GM12878 (cell line): ENCODE measurements at regions not wholly inside any gene's neighbourhood (a gene's known extent, or its start where the extent isn't known, plus 50 kb on each side); places are given as distances from the start of the nearest gene placed in this dataset.

Source experiments
- ATAC-seq: fragments of 200-7000 bp; cut with Tn5 transposase; 3 replicates; pipeline ENCODE4 v1.9.1; 2020; ENCODE audit warnings: mild to moderate bottlenecking, moderate library complexity
- BruUV-seq: library from RNA; stranded (reverse); fragments of 400-500 nt; replicated peaks from 2 replicates; lab custom pipeline; 2021; lab: Mats Ljungman, UMichigan
- CTCF ChIA-PET: fragments of 300-600 bp; sonication (Branson Sonifier 250); formaldehyde crosslinking; extraction: SDS; loops from one replicate; lab custom pipeline; 2021; ENCODE audit warnings: inconsistent platforms; lab: Yijun Ruan, JAX
- POLR2A ChIA-PET: fragments of 350-600 bp; formaldehyde crosslinking; extraction: SDS; loops from one replicate; lab custom pipeline; 2021; ENCODE audit warnings: inconsistent platforms; lab: Charles Lee
- RAD21 ChIA-PET: fragments of 300-600 bp; sonication (Branson Sonifier 250); formaldehyde crosslinking; loops from one replicate; lab custom pipeline; 2023; ENCODE audit warnings: antibody characterized with exemption; ENCODE audit not compliant: unreplicated experiment; lab: Charles Lee
- SMC1A ChIA-PET: fragments of 300-600 bp; sonication (Branson Sonifier 250); formaldehyde crosslinking; loops from one replicate; lab custom pipeline; 2023; ENCODE audit not compliant: unreplicated experiment, uncharacterized antibody; lab: Charles Lee
- DNase-seq: peaks from one replicate; pipeline ENCODE4 v3.0.0-alpha.2; 2011; ENCODE audit warnings: low read depth, low spot score
- FAIRE-seq: peaks from 3 replicates; lab custom pipeline; 2011; peaks lifted over from hg19 to GRCh38; lab: Jason Lieb, UNC
- H2AFZ ChIP-seq: 2 replicates; pipeline ENCODE4 v1.6.0; 2011; ENCODE audit warnings: low read depth, low read length, control low read depth; ENCODE audit not compliant: control insufficient read depth
- H3K27ac ChIP-seq: 2 replicates; pipeline ENCODE4 v1.5.1; 2011; ENCODE audit warnings: control low read depth; ENCODE audit not compliant: control insufficient read depth, insufficient read depth
- H3K27me3 ChIP-seq, 2 experiments: replicated peaks in 1 of 2; 2 replicates each; pipeline versions ENCODE4 v1.6.0 to v1.6.1; 2011; ENCODE audit warnings: low read length in 1 of 2; ENCODE audit not compliant: control insufficient read depth in 2 of 2, insufficient read depth in 2 of 2
- H3K36me3 ChIP-seq, 2 experiments: 2 replicates each; pipeline ENCODE4 v1.5.1; 2011; ENCODE audit warnings: low read length in 1 of 2; ENCODE audit not compliant: control insufficient read depth in 2 of 2, insufficient read depth in 2 of 2
- H3K4me1 ChIP-seq: 2 replicates; pipeline ENCODE4 v1.6.1; 2011; ENCODE audit warnings: mild to moderate bottlenecking, low read length, moderate library complexity, mixed read lengths; ENCODE audit not compliant: control insufficient read depth, insufficient read depth
- H3K4me2 ChIP-seq: 2 replicates; pipeline ENCODE4 v1.6.0; 2011; ENCODE audit warnings: control low read depth; ENCODE audit not compliant: control insufficient read depth, insufficient read depth
- H3K4me3 ChIP-seq: fragments of 200-600 bp; sonication (generic); 2 replicates; pipeline ENCODE4 v1.5.1; 2016
- H3K79me2 ChIP-seq: 2 replicates; pipeline ENCODE4 v1.6.0; 2011; ENCODE audit warnings: low read length; ENCODE audit not compliant: control insufficient read depth, insufficient read depth
- H3K9ac ChIP-seq: 2 replicates; pipeline ENCODE4 v1.8.0; 2011; ENCODE audit warnings: low read length, control low read depth, mixed read lengths; ENCODE audit not compliant: control insufficient read depth, insufficient read depth
- H3K9me3 ChIP-seq: replicated peaks from 3 replicates; pipeline ENCODE4 v1.5.1; 2011; ENCODE audit warnings: mild to moderate bottlenecking, low read length; ENCODE audit not compliant: control insufficient read depth, insufficient read depth
- H4K20me1 ChIP-seq: 2 replicates; pipeline ENCODE4 v1.6.0; 2011; ENCODE audit not compliant: control insufficient read depth, insufficient read depth
- FOS ChIP-seq: IDR thresholded peaks from 3 replicates; pipeline ENCODE4 v1.6.1; 2011; ENCODE audit warnings: borderline replicate concordance; ENCODE audit not compliant: insufficient read length; ENCODE audit errors: extremely low read depth
- MEF2B ChIP-seq: fragments of 450-650 bp; IDR thresholded peaks from 2 replicates; pipeline ENCODE4 v1.6.1; 2018; ENCODE audit warnings: mild to moderate bottlenecking, moderate library complexity; ENCODE audit not compliant: partially characterized antibody, poor library complexity, severe bottlenecking
- NR2C1 ChIP-seq: fragments of 450-650 bp; IDR thresholded peaks from 2 replicates; pipeline ENCODE4 v1.6.1; 2017; ENCODE audit warnings: antibody characterized with exemption, mild to moderate bottlenecking, moderate library complexity
- TCF12 ChIP-seq: IDR thresholded peaks from 2 replicates; pipeline ENCODE4 v1.6.1; 2011; ENCODE audit warnings: low read depth, mild to moderate bottlenecking, low read length
- WGBS: methylation state at CpG from one replicate; pipeline ENCODE4 v1.1.6; 2016; ENCODE audit warnings: low lambda C conversion rate; ENCODE audit not compliant: insufficient replicate concordance, insufficient coverage; ENCODE audit errors: missing lambda C conversion rate; 5-methylcytosine and 5-hydroxymethylcytosine counted together
- in situ Hi-C: fragments of 300-500 bp; cut with MboI; formaldehyde crosslinking; loops from 9 replicates; pipeline ENCODE4 v1.14.3; 2018; ENCODE audit warnings: mixed read lengths
- intact Hi-C: fragments of 100-400 bp; cut with micrococcal nuclease; formaldehyde crosslinking; loops from one replicate; pipeline ENCODE4 v1.14.2; 2022; ENCODE audit not compliant: unreplicated experiment
- TF ChIP-seq, protein P1 (sequence below): fragments of 450-650 bp; IDR thresholded peaks from 2 replicates; pipeline ENCODE4 v1.6.1; 2017; ENCODE audit warnings: borderline replicate concordance
- TF ChIP-seq, protein P2 (sequence below): IDR thresholded peaks from 2 replicates; pipeline ENCODE4 v1.6.1; 2012; ENCODE audit warnings: low read depth, low read length, improper control_type of control experiment
- TF ChIP-seq, protein P3 (sequence below): IDR thresholded peaks from 2 replicates; pipeline ENCODE4 v1.6.1; 2011; ENCODE audit warnings: borderline replicate concordance, low read depth, mild to moderate bottlenecking, moderate library complexity, mixed read lengths, low read length; ENCODE audit not compliant: insufficient read depth; ENCODE audit errors: extremely low read length
- TF ChIP-seq, protein P4 (sequence below): fragments of 450-650 bp; IDR thresholded peaks from 2 replicates; pipeline ENCODE4 v1.6.1; 2017; ENCODE audit warnings: mild to moderate bottlenecking, moderate library complexity
- TF ChIP-seq, protein P5 (sequence below): fragments of 450-650 bp; IDR thresholded peaks from 2 replicates; pipeline ENCODE4 v1.6.1; 2017; ENCODE audit warnings: antibody characterized with exemption, mild to moderate bottlenecking, moderate library complexity

DNA sequence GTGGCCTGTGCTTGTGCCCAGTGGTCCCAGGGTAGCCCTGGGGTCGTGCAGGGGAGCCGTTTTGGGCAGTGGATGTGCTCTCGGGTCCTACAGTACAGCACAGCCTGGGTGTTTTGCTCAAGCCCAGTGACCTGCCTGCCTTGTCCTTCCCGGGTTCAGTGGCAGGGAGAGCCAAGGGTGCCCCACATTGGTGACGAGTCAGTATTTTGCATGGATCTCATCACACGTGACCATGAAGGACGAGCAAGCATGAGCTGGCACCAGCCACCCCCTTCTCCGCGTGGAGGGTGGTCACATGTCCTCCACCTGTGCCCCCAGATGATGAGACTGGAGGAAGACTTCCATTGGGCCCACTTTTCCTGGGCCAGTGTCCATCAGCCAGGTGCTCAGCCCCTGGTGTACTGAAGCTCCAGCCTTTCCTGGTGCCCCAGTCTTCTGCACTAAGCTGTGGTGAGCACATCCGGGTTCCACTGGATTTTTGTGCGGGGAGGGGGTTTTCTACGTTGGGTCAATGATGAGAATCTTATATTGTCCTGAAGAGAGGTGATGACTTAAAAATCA lies 197.5 kb downstream of the UBE3A start:
- H3K4me2 ChIP-seq = no peak overlapping the region
- ChIA-PET RAD21 (no interaction called here), CTCF (no interaction called here), SMC1A (no interaction called here), POLR2A (interaction anchor here (0.6 kb wide), 1 partner anchor 1041 kb away, joined by 6 read pairs; no protein-coding TSS in a partner anchor)
- no peak overlapping the region for H3K27ac ChIP-seq
- no peaks in the 10 kb centered on the region for H4K20me1 ChIP-seq
- H3K79me2 ChIP-seq = no peaks in the 10 kb centered on the region
- BruUV-seq = no TSS peak
- TF ChIP-seq, protein P1, sequence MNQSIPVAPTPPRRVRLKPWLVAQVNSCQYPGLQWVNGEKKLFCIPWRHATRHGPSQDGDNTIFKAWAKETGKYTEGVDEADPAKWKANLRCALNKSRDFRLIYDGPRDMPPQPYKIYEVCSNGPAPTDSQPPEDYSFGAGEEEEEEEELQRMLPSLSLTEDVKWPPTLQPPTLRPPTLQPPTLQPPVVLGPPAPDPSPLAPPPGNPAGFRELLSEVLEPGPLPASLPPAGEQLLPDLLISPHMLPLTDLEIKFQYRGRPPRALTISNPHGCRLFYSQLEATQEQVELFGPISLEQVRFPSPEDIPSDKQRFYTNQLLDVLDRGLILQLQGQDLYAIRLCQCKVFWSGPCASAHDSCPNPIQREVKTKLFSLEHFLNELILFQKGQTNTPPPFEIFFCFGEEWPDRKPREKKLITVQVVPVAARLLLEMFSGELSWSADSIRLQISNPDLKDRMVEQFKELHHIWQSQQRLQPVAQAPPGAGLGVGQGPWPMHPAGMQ = no peak
- TF ChIP-seq FOS = no peak
- TF ChIP-seq, protein P2, sequence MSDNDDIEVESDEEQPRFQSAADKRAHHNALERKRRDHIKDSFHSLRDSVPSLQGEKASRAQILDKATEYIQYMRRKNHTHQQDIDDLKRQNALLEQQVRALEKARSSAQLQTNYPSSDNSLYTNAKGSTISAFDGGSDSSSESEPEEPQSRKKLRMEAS = no peak
- no peak for TF ChIP-seq TCF12
- TF ChIP-seq, protein P3, sequence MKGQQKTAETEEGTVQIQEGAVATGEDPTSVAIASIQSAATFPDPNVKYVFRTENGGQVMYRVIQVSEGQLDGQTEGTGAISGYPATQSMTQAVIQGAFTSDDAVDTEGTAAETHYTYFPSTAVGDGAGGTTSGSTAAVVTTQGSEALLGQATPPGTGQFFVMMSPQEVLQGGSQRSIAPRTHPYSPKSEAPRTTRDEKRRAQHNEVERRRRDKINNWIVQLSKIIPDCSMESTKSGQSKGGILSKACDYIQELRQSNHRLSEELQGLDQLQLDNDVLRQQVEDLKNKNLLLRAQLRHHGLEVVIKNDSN = no peak
- no peak for TF ChIP-seq NR2C1
- no peak for TF ChIP-seq MEF2B
- TF ChIP-seq, protein P4, sequence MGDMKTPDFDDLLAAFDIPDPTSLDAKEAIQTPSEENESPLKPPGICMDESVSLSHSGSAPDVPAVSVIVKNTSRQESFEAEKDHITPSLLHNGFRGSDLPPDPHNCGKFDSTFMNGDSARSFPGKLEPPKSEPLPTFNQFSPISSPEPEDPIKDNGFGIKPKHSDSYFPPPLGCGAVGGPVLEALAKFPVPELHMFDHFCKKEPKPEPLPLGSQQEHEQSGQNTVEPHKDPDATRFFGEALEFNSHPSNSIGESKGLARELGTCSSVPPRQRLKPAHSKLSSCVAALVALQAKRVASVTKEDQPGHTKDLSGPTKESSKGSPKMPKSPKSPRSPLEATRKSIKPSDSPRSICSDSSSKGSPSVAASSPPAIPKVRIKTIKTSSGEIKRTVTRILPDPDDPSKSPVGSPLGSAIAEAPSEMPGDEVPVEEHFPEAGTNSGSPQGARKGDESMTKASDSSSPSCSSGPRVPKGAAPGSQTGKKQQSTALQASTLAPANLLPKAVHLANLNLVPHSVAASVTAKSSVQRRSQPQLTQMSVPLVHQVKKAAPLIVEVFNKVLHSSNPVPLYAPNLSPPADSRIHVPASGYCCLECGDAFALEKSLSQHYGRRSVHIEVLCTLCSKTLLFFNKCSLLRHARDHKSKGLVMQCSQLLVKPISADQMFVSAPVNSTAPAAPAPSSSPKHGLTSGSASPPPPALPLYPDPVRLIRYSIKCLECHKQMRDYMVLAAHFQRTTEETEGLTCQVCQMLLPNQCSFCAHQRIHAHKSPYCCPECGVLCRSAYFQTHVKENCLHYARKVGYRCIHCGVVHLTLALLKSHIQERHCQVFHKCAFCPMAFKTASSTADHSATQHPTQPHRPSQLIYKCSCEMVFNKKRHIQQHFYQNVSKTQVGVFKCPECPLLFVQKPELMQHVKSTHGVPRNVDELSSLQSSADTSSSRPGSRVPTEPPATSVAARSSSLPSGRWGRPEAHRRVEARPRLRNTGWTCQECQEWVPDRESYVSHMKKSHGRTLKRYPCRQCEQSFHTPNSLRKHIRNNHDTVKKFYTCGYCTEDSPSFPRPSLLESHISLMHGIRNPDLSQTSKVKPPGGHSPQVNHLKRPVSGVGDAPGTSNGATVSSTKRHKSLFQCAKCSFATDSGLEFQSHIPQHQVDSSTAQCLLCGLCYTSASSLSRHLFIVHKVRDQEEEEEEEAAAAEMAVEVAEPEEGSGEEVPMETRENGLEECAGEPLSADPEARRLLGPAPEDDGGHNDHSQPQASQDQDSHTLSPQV = no peak
- TF ChIP-seq, protein P5, sequence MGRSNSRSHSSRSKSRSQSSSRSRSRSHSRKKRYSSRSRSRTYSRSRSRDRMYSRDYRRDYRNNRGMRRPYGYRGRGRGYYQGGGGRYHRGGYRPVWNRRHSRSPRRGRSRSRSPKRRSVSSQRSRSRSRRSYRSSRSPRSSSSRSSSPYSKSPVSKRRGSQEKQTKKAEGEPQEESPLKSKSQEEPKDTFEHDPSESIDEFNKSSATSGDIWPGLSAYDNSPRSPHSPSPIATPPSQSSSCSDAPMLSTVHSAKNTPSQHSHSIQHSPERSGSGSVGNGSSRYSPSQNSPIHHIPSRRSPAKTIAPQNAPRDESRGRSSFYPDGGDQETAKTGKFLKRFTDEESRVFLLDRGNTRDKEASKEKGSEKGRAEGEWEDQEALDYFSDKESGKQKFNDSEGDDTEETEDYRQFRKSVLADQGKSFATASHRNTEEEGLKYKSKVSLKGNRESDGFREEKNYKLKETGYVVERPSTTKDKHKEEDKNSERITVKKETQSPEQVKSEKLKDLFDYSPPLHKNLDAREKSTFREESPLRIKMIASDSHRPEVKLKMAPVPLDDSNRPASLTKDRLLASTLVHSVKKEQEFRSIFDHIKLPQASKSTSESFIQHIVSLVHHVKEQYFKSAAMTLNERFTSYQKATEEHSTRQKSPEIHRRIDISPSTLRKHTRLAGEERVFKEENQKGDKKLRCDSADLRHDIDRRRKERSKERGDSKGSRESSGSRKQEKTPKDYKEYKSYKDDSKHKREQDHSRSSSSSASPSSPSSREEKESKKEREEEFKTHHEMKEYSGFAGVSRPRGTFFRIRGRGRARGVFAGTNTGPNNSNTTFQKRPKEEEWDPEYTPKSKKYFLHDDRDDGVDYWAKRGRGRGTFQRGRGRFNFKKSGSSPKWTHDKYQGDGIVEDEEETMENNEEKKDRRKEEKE = no peak
- H3K4me3 ChIP-seq = no peak overlapping the region
- FAIRE-seq (no peak), DNase-seq (no peak), ATAC-seq (no peak)
- H3K9ac ChIP-seq = no peak overlapping the region
- intact Hi-C loops (no loop called here), in situ Hi-C loops (no loop called here)
- no peaks in the 10 kb centered on the region; the same call in 2 of the 3 replicates for H3K9me3 ChIP-seq
- H3K36me3 ChIP-seq = no peaks in the 10 kb centered on the region
- no peak overlapping the region for H2AFZ ChIP-seq
- no peaks in the 10 kb centered on the region for H3K4me1 ChIP-seq
- no peaks in the 10 kb centered on the region for H3K27me3 ChIP-seq
- 8% methylated on average over 12 of the region's 12 CpGs for WGBS
